ENCODE measurements at regions not wholly inside any gene's neighbourhood (a gene's known extent, or its start where the extent isn't known, plus 50 kb on each side); places are given as distances from the start of the nearest gene placed in this dataset. TPM values are rescaled to one million over a fixed set of nuclear protein-coding genes. Genes with fewer than 3 reads are reported as not detected.
"Not testable (repeated sequence)": the region's sequence is repeated elsewhere in the genome, so short reads cannot be mapped to it uniquely, and the experiment has no call there.

- H3K9me3 ChIP-seq (ENCODE audit: control insufficient read depth, insufficient read depth, low read length); H3K4me3 ChIP-seq (ENCODE audit: low read depth, low read length); H3K27ac ChIP-seq (ENCODE audit: low read depth, low read length); DNase-seq (ENCODE audit: low read depth in 4 of 6, low spot score in 6 of 6); H3K27me3 ChIP-seq (ENCODE audit: control insufficient read depth, insufficient read depth, low read length); H3K4me1 ChIP-seq (ENCODE audit: control insufficient read depth, insufficient read depth, low read length): not testable (repeated sequence)
- peaks cover 36% of the 10 kb centered on the region for H3K36me3 ChIP-seq (ENCODE audit: control insufficient read depth, insufficient read depth, low read length)
- WGBS (ENCODE audit: insufficient coverage): 94% methylated on average over 32 of the region's 32 CpGs
Observed at GRCh38 chr10:38450372-38451057, 356.4 kb downstream of the ZNF37A start.

GRCh38 chr10:38451306-38451967 lies 357.3 kb downstream of the ZNF37A start:
- not testable (repeated sequence) for DNase-seq (ENCODE audit: low read depth in 4 of 6, low spot score in 6 of 6); H3K4me1 ChIP-seq (ENCODE audit: control insufficient read depth, insufficient read depth, low read length); H3K9me3 ChIP-seq (ENCODE audit: control insufficient read depth, insufficient read depth, low read length); H3K27ac ChIP-seq (ENCODE audit: low read depth, low read length); H3K27me3 ChIP-seq (ENCODE audit: control insufficient read depth, insufficient read depth, low read length); H3K4me3 ChIP-seq (ENCODE audit: low read depth, low read length)
- WGBS (ENCODE audit: insufficient coverage): 96% methylated on average over 23 of the region's 28 CpGs
- H3K36me3 ChIP-seq (ENCODE audit: control insufficient read depth, insufficient read depth, low read length): peaks cover 36% of the 10 kb centered on the region

Small RNA genes in the stretch of these regions (small RNA-seq; reads per million reads assigned to genes)
- gene AL117339.3 (ENCODE audit: low replicate concordance) (not detected), gene RNU6-1118P (ENCODE audit: low replicate concordance) (not detected)
